Gastrocnemius medialis (tissue), 4 donors: ENCODE measurements at regions not wholly inside any gene's neighbourhood (a gene's known extent, or its start where the extent isn't known, plus 50 kb on each side); places are given as distances from the start of the nearest gene placed in this dataset.

Experiments
- ATAC-seq, 2 donors: fragments of 150-250 bp; one replicate each; pipeline ENCODE4 v1.9.1; 2016
- DNase-seq, 2 donors: peaks; one replicate each; pipeline ENCODE4 v3.0.0-alpha.2; 2019
- H3K27ac ChIP-seq, 4 donors: fragments of 200-600 bp; sonication (generic); 1 replicate in 1 of 4; 2 replicates in 3 of 4; pipeline ENCODE4 v1.5.1; 2016 to 2018; ENCODE audit warnings: mild to moderate bottlenecking in 2 of 4, moderate library complexity in 1 of 4
- H3K27me3 ChIP-seq, 3 donors: fragments of 200-600 bp; sonication (generic) in 2 of 3; 1 replicate in 1 of 3; 2 replicates in 2 of 3; pipeline versions ENCODE4 v1.5.1 to v1.6.0; 2016 to 2019; ENCODE audit warnings: mild to moderate bottlenecking in 1 of 3, moderate library complexity in 1 of 3
- H3K36me3 ChIP-seq, 2 donors: fragments of 200-600 bp; sonication (generic) in 1 of 2; one replicate each; pipeline ENCODE4 v1.5.1; 2017 to 2018
- H3K4me1 ChIP-seq, 2 donors: fragments of 200-600 bp; sonication (generic) in 1 of 2; one replicate each; pipeline ENCODE4 v1.5.1; 2016 to 2017; ENCODE audit warnings: mild to moderate bottlenecking in 2 of 2
- H3K4me3 ChIP-seq, 4 donors: fragments of 200-600 bp; sonication (generic) in 3 of 4; 1 replicate in 1 of 4; 2 replicates in 3 of 4; pipeline ENCODE4 v1.5.1; 2016 to 2019; ENCODE audit warnings: mild to moderate bottlenecking in 2 of 4
- H3K9me3 ChIP-seq, 3 donors: fragments of 200-600 bp; sonication (generic) in 2 of 3; 1 replicate in 1 of 3; 2 replicates in 2 of 3; pipeline ENCODE4 v1.5.1; 2016 to 2019
- POLR2A ChIP-seq, 2 donors: fragments of 450-650 bp; IDR thresholded peaks; one replicate each; pipeline ENCODE4 v1.6.1; 2017; ENCODE audit warnings: antibody characterized with exemption in 2 of 2, mild to moderate bottlenecking in 2 of 2, moderate library complexity in 2 of 2
- in situ Hi-C, 4 donors: fragments of 200-750 bp; cut with MboI; loops; one replicate each; pipeline versions ENCODE4 v1.15.0 to v1.8.0; 2017; ENCODE audit warnings: low sequenced_read_pairs in 4 of 4
- intact Hi-C: fragments of 100-400 bp; cut with DNase I; formaldehyde crosslinking; loops from one replicate; pipeline ENCODE4 v1.15.1; 2023; ENCODE audit warnings: low total_unique reads
- TF ChIP-seq, protein P1 (sequence below), 5 experiments: fragments of 450-650 bp in 3 of 5; fragments of 200-600 bp in 2 of 5; sonication (generic) in 2 of 5; IDR thresholded peaks in 4 of 5; conservative IDR thresholded peaks in 1 of 5; 1 replicate in 4 of 5; 2 replicates in 1 of 5; pipeline ENCODE4 v1.5.1; 2016 to 2019; ENCODE audit warnings: antibody characterized with exemption in 5 of 5, mild to moderate bottlenecking in 3 of 5, moderate library complexity in 3 of 5

DNA sequence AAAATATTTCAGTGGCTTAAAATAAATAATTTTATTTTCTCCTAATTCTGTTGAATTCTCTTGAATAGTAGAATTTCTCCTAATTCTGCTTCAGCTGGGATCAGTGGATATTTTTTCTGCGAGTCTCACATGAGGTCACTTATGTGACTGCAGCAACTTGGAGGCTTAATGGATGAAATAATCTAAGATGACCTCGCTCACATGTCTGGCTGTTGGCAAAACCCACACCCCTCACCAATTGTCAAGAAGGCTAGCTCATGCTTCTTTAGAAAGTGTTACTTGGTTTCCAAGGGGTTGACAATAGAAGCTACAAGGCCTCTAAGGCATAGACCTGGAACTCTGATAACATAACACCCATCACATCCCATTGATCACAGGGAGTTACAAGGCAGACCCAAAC is 156.9 kb upstream of the DPYD start:
- Histone ChIP-seq H3K4me3 (no peak overlapping the region), H3K27ac (no peak overlapping the region), H3K27me3 (no peaks in the 10 kb centered on the region), H3K4me1 (no peaks in the 10 kb centered on the region), H3K36me3 (no peaks in the 10 kb centered on the region), H3K9me3 (no peaks in the 10 kb centered on the region)
- DNase-seq (no peak), ATAC-seq (no peak)
- intact Hi-C loops: no loop called here
- in situ Hi-C loops: no loop called here
- no peak for TF ChIP-seq POLR2A (IDR thresholded peaks at IDR 0.05)
- TF ChIP-seq, protein P1, sequence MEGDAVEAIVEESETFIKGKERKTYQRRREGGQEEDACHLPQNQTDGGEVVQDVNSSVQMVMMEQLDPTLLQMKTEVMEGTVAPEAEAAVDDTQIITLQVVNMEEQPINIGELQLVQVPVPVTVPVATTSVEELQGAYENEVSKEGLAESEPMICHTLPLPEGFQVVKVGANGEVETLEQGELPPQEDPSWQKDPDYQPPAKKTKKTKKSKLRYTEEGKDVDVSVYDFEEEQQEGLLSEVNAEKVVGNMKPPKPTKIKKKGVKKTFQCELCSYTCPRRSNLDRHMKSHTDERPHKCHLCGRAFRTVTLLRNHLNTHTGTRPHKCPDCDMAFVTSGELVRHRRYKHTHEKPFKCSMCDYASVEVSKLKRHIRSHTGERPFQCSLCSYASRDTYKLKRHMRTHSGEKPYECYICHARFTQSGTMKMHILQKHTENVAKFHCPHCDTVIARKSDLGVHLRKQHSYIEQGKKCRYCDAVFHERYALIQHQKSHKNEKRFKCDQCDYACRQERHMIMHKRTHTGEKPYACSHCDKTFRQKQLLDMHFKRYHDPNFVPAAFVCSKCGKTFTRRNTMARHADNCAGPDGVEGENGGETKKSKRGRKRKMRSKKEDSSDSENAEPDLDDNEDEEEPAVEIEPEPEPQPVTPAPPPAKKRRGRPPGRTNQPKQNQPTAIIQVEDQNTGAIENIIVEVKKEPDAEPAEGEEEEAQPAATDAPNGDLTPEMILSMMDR (IDR thresholded peaks at IDR 0.05 in 4 of 5, conservative IDR thresholded peaks at IDR 0.05 in 1 of 5): no peak

DNA sequence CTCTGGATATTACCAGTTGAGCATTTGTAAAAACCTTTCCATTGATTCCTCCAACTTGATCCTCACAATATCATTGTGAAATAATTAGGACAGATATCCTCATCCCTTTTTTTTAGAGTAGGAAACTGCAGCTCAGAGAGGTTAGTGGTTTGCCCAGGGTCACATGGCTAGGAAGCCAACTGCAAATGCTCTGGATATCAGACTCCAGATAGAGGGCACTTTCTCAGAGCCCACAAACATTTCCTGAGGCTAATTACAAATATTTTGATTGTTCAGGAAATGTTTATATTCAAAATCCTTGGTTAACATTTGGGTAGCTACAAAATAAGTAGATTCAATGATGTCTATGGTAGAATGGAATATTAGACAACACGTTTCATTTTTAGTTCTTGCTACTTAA is 154.8 kb upstream of the DPYD start:
- Histone ChIP-seq H3K9me3 (no peaks in the 10 kb centered on the region), H3K4me1 (no peaks in the 10 kb centered on the region), H3K27me3 (no peaks in the 10 kb centered on the region), H3K4me3 (no peak overlapping the region), H3K27ac (no peak overlapping the region), H3K36me3 (no peaks in the 10 kb centered on the region)
- DNase-seq (no peak), ATAC-seq (no peak)
- no peak for TF ChIP-seq POLR2A (IDR thresholded peaks at IDR 0.05)
- TF ChIP-seq, protein P1 (IDR thresholded peaks at IDR 0.05 in 4 of 5, conservative IDR thresholded peaks at IDR 0.05 in 1 of 5): no peak
- in situ Hi-C loops (no loop called here), intact Hi-C loops (no loop called here)

DNA sequence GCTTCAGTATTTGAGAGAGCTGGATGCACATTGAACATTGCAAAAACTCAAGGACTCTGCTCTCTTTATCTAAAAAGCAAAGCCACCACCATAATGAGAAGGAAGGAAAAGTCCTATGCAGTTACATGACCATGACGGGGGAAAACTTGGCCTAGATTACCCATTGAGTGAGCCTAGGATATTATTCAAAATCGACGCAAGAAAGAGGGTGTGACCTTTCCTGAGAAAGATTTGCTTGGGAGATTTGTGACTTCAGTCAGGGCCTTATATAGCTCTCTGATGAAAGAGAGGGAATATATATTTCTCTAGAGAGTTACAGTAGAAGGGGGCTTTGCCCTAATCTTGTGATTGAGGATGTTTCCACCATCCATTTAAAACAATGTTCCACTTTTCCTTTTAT is 153.0 kb upstream of the DPYD start:
- Histone ChIP-seq H3K27ac (no peak overlapping the region), H3K4me1 (no peaks in the 10 kb centered on the region), H3K9me3 (no peaks in the 10 kb centered on the region), H3K27me3 (no peaks in the 10 kb centered on the region), H3K36me3 (no peaks in the 10 kb centered on the region), H3K4me3 (no peak overlapping the region)
- DNase-seq (no peak), ATAC-seq (no peak)
- intact Hi-C loops: no loop called here
- TF ChIP-seq, protein P1 (IDR thresholded peaks at IDR 0.05 in 4 of 5, conservative IDR thresholded peaks at IDR 0.05 in 1 of 5): no peak
- no peak for TF ChIP-seq POLR2A (IDR thresholded peaks at IDR 0.05)
- in situ Hi-C loops: loop anchor here in 1 of 4 donors (25.0 kb wide), 1 partner anchor 937 kb away; no protein-coding TSS in a partner anchor

DNA sequence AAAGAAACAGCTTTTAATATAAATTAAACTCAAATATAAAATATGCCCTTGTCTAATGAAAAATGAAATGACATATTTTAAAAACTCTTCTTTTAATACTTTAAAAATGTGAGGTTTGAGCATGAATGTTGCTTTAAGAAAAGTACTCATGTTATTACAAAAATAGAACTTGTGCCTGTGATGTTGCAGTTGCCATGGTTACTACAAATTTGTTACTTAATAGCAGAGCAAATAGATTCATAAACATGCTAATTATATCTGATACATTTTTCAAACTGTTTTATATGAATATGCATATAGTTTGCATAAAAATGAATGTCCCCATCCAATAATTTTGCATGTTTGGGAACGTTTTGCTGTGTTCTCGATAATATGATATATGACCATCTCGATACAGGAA is 152.3 kb upstream of the DPYD start:
- H3K4me1 ChIP-seq: no peaks in the 10 kb centered on the region
- intact Hi-C loops (no loop called here), in situ Hi-C loops (loop anchor here in 1 of 4 donors (25.0 kb wide), 1 partner anchor 936 kb away; no protein-coding TSS in a partner anchor)

More for the DNA sequence above, 152.3 kb upstream of the DPYD start:
- no peak for DNase-seq
- TF ChIP-seq, protein P1 (IDR thresholded peaks at IDR 0.05 in 4 of 5, conservative IDR thresholded peaks at IDR 0.05 in 1 of 5): no peak
- TF ChIP-seq POLR2A (IDR thresholded peaks at IDR 0.05): no peak
- no peak overlapping the region for H3K4me3 ChIP-seq
- no peaks in the 10 kb centered on the region for H3K36me3 ChIP-seq
- no peaks in the 10 kb centered on the region for H3K27me3 ChIP-seq
- ATAC-seq: no peak
- H3K9me3 ChIP-seq: no peaks in the 10 kb centered on the region
- no peak overlapping the region for H3K27ac ChIP-seq
